ENCODE measurements at regions not wholly inside any gene's neighbourhood (a gene's known extent, or its start where the extent isn't known, plus 50 kb on each side); places are given as distances from the start of the nearest gene placed in this dataset.

GRCh38 chr13:73440296-73440895 is 381.6 kb downstream of the KLF5 start:
- DNase-seq (ENCODE audit: low spot score) = no peak

- no peak for DNase-seq (ENCODE audit: low spot score)
These were observed 375.1 kb downstream of the KLF5 start for GRCh38 chr13:73433890-73434289.

GRCh38 chr13:73433458-73433857 is 374.7 kb downstream of the KLF5 start:
- no peak for DNase-seq (ENCODE audit: low spot score)

GRCh38 chr13:73429701-73430100 is 370.9 kb downstream of the KLF5 start:
- no peak for DNase-seq (ENCODE audit: low spot score)

GRCh38 chr13:73428706-73429105 is 369.9 kb downstream of the KLF5 start:
- no peak for DNase-seq (ENCODE audit: low spot score)

GRCh38 chr13:73428137-73428536 is 369.3 kb downstream of the KLF5 start:
- DNase-seq (ENCODE audit: low spot score) = no peak

- DNase-seq (ENCODE audit: low spot score) = no peak
These were observed 364.2 kb downstream of the KLF5 start for GRCh38 chr13:73422973-73423372.

GRCh38 chr13:73421310-73421912 is 362.6 kb downstream of the KLF5 start:
- no peak for DNase-seq (ENCODE audit: low spot score)

GRCh38 chr13:73419186-73419585 is 360.4 kb downstream of the KLF5 start:
- DNase-seq (ENCODE audit: low spot score) = no peak

- DNase-seq (ENCODE audit: low spot score) = no peak
These were observed 358.3 kb downstream of the KLF5 start for GRCh38 chr13:73417012-73417615.

- DNase-seq (ENCODE audit: low spot score) = no peak
These were observed 357.3 kb downstream of the KLF5 start for GRCh38 chr13:73416093-73416492.

- DNase-seq (ENCODE audit: low spot score) = no peak
These were observed 354.9 kb downstream of the KLF5 start for GRCh38 chr13:73413656-73414055.

- no peak for DNase-seq (ENCODE audit: low spot score)
These were observed 354.1 kb downstream of the KLF5 start for GRCh38 chr13:73412933-73413332.

GRCh38 chr13:73411067-73411809 is 352.4 kb downstream of the KLF5 start:
- no peak for DNase-seq (ENCODE audit: low spot score)

GRCh38 chr13:73406454-73406853 is 347.6 kb downstream of the KLF5 start:
- DNase-seq (ENCODE audit: low spot score) = no peak

- DNase-seq (ENCODE audit: low spot score) = no peak
These were observed 345.8 kb downstream of the KLF5 start for GRCh38 chr13:73404581-73404980.

- no peak for DNase-seq (ENCODE audit: low spot score)
These were observed 344.7 kb downstream of the KLF5 start for GRCh38 chr13:73403355-73404120.

- no peak for DNase-seq (ENCODE audit: low spot score)
These were observed 343.0 kb downstream of the KLF5 start for GRCh38 chr13:73401769-73402168.

- no peak for DNase-seq (ENCODE audit: low spot score)
These were observed 340.8 kb downstream of the KLF5 start for GRCh38 chr13:73399347-73400216.

GRCh38 chr13:73397496-73398305 is 338.9 kb downstream of the KLF5 start:
- DNase-seq (ENCODE audit: low spot score) = no peak

Measured in CD4-positive, alpha-beta T cell treated with Interleukin-15 for 4 hours (primary cell).